GM12801 (cell line): ENCODE measurements at regions not wholly inside any gene's neighbourhood (a gene's known extent, or its start where the extent isn't known, plus 50 kb on each side); places are given as distances from the start of the nearest gene placed in this dataset.

Source experiments
- TF ChIP-seq, protein P1 (sequence below): IDR thresholded peaks from one replicate; pipeline ENCODE4 v1.5.1; 2011; ENCODE audit warnings: control low read depth; ENCODE audit not compliant: insufficient read length; ENCODE audit errors: extremely low read depth

DNA sequence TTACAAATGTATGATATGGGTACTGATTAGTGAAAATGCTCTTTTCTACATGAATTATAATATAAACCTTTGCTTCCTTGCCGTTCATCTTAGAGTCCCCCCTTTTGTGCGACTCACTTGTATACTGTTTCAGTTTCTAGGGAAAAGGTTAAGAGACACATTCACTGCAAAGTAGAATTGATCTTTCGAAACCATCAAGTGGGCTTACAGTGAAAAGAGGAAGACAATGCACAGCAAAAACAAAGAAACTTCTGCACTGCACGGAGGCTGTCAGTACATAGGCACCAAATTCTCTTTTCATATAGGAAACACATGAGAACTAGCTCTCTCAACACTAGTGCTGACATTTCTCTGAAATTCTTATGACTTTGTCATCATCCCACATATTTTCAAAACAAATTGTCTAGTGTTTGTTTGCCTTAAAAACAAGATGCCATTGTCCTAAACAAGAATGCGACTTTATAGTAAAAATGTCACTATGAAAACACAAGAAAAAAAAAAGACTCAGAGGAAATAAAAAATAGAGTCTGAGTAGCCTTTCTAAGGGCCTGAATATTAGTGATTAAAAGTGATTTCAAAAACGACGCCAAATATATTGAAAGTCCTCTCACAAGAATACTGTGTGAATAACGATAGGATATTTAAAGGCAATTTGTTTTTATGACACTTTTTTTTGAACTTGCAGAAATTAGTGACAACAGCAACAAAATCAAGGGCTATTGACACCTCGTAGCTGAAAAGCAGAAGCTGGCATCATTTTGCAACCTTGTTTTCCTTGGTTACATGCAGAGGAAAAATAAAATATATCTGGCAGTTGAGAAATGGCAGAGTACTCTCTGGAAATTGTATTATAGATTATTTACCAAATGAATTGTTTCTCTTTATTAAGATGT lies 827.0 kb downstream of the BCL11A start:
- TF ChIP-seq, protein P1, sequence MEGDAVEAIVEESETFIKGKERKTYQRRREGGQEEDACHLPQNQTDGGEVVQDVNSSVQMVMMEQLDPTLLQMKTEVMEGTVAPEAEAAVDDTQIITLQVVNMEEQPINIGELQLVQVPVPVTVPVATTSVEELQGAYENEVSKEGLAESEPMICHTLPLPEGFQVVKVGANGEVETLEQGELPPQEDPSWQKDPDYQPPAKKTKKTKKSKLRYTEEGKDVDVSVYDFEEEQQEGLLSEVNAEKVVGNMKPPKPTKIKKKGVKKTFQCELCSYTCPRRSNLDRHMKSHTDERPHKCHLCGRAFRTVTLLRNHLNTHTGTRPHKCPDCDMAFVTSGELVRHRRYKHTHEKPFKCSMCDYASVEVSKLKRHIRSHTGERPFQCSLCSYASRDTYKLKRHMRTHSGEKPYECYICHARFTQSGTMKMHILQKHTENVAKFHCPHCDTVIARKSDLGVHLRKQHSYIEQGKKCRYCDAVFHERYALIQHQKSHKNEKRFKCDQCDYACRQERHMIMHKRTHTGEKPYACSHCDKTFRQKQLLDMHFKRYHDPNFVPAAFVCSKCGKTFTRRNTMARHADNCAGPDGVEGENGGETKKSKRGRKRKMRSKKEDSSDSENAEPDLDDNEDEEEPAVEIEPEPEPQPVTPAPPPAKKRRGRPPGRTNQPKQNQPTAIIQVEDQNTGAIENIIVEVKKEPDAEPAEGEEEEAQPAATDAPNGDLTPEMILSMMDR = no peak

DNA sequence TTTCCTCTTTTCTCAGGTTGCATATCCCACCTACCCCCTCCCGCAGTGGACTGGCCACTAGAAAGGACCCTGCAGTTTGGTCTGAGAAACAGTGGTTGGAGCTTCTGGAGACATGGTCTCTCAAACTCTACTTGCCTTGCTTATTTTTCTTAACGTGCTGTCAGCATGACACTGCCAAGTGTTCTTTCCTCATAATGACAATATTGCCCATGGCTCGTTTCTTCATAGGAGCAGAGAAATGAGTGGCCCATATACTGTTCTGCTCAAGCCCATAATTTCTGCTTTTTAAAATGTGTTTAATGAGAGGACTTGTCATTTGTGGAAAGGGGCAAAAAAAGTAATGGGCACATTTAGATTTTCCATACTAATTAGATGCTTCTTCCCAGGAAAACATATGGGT lies 828.7 kb downstream of the BCL11A start:
- TF ChIP-seq, protein P1 = no peak

DNA sequence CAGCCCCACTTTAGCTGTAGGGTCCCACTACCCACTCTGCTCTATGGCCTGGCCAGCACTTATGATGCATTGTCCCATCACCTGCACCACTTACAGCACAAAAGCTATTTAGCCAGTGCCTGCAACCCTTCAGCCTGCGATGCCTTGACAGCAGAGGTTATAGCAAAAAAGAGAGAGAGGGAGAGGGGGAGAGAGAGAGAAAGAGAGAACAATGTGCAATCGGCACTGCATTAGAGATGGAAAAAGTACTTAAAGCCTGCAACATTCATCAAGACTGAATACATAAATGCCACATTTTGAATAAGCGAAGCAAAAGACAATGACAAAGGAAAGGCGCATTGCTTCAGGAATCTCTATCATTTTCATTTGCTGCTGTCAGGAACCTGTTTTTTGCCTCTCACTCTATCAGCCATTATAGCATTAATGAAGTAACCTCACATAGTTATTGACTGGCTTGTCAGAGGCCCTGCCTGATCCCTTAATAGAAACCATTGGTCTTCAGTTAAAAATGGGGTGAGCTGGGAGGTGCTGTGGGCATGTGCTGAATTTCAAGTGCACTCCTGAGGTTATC lies 833.1 kb downstream of the BCL11A start:
- TF ChIP-seq, protein P1 = no peak

- TF ChIP-seq, protein P1 = no peak
Observed at GRCh38 chr2:59713577-59713976, 839.9 kb downstream of the BCL11A start.

DNA sequence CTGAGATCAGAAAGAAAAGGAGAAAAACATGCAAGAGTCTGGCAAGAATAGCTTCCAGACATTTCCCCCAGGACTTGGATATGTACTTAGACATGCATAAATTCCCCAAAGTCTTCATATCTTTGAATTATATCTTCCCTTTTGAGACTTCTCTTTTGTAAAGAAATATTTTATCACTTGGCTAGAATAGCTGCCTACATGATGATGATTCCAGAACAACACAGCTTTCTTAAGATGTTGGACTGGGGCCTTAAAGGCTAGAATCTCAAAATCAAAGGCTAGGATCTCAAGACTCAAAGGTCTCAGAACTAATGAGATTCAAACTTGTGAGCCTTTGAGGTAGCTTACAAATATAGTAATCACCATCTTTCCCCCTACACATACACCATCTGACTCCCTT lies 842.3 kb downstream of the BCL11A start:
- TF ChIP-seq, protein P1 = no peak

DNA sequence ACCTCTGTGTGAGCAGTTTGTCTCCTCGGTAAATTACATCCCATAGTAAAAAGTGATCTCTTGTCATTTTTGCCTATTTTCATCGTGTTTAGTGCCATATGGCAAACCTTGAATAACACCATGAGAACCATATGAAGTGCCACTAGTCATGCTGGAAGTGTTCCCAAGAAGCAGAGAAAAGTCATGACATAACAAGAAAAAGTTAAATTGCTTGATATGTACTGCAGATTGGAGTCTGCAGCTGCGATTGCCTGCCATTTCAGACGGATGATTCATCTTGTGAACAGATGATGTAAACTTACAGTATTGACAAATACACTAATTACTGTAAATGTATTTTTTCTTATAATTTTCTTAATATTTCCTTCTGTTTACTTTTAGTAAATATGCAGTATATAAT lies 846.7 kb downstream of the BCL11A start:
- TF ChIP-seq, protein P1 = no peak

DNA sequence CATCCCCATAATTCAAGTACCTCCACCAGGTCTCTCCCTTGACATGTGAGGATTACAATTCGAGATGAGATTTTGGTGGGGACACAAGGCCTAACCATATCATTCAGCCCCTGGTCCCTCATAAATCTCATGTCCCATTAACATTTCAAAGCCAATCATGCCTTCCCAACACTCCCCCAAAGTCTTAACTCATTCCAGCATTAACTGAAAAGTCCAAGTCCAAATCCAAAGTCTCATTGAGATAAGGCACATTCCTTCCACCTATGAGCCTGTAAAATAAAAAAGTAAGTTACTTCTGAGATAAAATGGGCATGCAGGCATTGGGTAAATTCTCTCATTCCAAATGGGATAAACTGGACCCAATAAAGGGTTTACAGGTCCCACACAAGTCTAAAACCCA lies 849.7 kb downstream of the BCL11A start:
- TF ChIP-seq, protein P1 = no peak
